ENCODE measurements at regions not wholly inside any gene's neighbourhood (a gene's known extent, or its start where the extent isn't known, plus 50 kb on each side); places are given as distances from the start of the nearest gene placed in this dataset.

DNA sequence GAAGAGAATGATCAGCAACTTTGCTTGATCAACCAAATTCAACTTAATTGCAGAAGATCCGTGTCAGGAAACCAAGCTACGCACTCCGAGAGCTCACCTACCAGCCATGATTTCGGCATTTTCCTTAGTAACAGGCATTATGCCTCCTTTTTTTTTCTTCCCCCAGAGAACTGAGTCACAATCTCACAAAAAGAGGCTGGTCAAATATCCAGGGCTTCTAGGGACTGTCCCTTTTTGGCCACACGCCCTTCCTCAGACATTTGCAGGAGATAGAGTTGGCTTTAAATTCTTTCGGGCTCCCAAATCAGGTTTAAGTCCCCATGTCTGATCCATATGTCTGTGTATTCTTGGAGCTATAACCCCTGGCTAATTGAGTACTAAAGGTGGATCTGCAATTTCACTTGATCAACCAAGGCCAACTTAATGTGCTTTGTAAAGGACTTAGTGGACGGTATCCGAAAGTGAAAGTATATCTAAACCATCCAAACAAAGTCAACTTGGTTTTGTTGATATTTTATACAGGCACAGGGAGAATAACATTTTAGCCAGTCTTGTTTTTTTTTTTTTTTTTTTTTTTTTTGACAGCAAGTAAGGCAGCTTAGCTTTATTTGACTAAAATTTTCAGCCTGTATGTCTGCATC is 100.8 kb upstream of the TBCA start:
- intact Hi-C loops (cut with micrococcal nuclease), result no loop called here
- Mint-ChIP-seq H3K36me3 (ENCODE audit: low read depth) (no peaks in the 10 kb centered on the region), H3K4me1 (ENCODE audit: low read depth) (peaks cover 16% of the 10 kb centered on the region), H3K4me3 (no peak overlapping the region), H3K9me3 (no peaks in the 10 kb centered on the region), H3K27ac (no peak overlapping the region), H3K27me3 (ENCODE audit: low read depth) (no peaks in the 10 kb centered on the region)
- no peak for DNase-seq
- CTCF ChIA-PET, result no interaction called here

DNA sequence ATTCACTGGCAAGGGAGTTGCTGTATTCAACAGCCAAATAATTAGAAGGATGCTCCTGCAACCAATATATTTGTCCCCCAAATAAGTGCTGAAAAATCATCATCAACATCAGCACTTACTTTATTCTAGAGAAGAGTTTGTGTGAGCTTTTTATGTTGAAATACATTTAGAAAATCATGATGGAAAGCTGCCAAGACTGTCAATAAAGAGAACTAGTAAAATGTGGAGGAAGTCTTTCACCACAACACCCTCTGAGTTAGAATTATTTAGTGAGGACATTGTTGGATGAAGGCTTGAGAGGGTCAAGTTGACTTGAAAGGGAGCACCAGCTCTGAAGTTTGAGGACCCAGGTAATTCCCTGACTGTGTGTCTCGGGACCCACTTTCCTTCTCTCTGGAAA is 100.2 kb upstream of the TBCA start:
- no peaks in the 10 kb centered on the region for H3K27me3 Mint-ChIP-seq (ENCODE audit: low read depth)
- DNase-seq, result no peak
- no peak overlapping the region for H3K4me3 Mint-ChIP-seq
- H3K27ac Mint-ChIP-seq, result no peak overlapping the region
- intact Hi-C loops (cut with micrococcal nuclease), result no loop called here
- H3K36me3 Mint-ChIP-seq (ENCODE audit: low read depth), result no peaks in the 10 kb centered on the region
- no peaks in the 10 kb centered on the region for H3K9me3 Mint-ChIP-seq
- CTCF ChIA-PET, result no interaction called here
- peaks cover 9% of the 10 kb centered on the region for H3K4me1 Mint-ChIP-seq (ENCODE audit: low read depth)

DNA sequence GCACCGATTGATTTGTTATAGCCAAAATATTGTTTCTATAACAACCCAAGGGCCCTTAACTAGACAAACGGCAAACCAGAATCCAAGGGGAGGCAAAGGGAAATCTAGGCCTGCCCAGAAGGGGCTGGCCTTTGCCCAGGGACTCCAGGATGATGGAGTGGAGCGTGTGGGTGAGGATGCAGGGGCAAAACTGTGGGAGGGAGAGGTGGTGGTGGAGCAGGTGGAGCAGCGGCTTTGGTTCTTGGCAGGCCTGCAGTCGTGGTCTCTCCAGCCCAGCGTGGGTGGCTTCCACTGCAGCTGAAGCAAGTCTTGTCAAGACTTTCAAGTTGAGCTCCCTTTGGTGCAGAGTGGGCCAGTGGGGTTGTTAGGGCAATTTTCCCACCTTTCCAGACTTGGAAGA is 98.6 kb upstream of the TBCA start:
- CTCF ChIA-PET, result no interaction called here
- no peaks in the 10 kb centered on the region for H3K36me3 Mint-ChIP-seq (ENCODE audit: low read depth)
- DNase-seq, result no peak
- intact Hi-C loops (cut with micrococcal nuclease), result no loop called here
- H3K9me3 Mint-ChIP-seq, result no peaks in the 10 kb centered on the region
- H3K27me3 Mint-ChIP-seq (ENCODE audit: low read depth), result no peaks in the 10 kb centered on the region
- H3K4me3 Mint-ChIP-seq, result no peak overlapping the region
- H3K4me1 Mint-ChIP-seq (ENCODE audit: low read depth), result no peaks in the 10 kb centered on the region
- no peak overlapping the region for H3K27ac Mint-ChIP-seq

DNA sequence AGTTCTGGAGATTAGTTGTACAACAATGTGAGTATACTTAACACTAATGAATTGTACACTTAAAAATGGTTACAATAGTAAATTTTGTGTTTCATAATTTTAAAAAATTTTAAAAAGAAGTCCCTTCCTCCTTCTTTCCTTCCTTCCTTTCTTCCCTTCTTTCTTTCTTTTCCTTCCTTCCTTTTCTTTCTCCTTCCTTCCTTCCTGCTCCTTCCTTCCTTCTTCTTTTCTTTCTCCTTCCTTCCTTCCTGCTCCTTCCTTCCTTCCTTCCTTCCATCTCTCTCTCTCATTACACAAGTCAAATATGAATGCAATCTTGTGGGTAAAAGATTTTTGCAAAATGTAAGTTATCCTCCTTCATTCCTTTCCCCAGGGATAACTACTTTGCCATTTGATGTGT is 97.1 kb upstream of the TBCA start:
- DNase-seq, result no peak
- H3K36me3 Mint-ChIP-seq (ENCODE audit: low read depth), result no peaks in the 10 kb centered on the region
- intact Hi-C loops (cut with micrococcal nuclease), result no loop called here
- H3K4me1 Mint-ChIP-seq (ENCODE audit: low read depth), result no peaks in the 10 kb centered on the region
- H3K27ac Mint-ChIP-seq, result no peak overlapping the region
- H3K27me3 Mint-ChIP-seq (ENCODE audit: low read depth), result no peaks in the 10 kb centered on the region
- no peaks in the 10 kb centered on the region for H3K9me3 Mint-ChIP-seq
- H3K4me3 Mint-ChIP-seq, result no peak overlapping the region
- CTCF ChIA-PET, result no interaction called here

DNA sequence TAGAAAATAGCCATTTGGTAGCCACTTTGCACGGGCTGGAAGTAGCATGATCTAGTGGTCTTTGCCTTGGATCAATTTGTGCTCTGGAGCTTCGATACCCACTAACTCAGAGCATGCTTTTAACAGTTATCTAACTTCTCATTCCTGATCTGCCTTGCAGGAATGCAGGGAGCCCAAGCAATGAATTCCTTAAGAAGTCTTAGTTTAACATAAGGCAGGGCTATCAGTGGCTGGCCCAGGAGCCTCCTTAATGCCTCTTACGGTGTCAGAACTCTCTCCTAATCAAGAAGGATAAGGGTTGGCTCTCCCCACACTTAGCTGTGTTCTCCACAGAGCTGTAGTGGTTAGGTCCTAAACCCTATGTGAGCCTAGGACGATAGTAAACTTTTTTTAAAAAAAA is 95.8 kb upstream of the TBCA start:
- no peaks in the 10 kb centered on the region for H3K4me1 Mint-ChIP-seq (ENCODE audit: low read depth)
- no peak overlapping the region for H3K4me3 Mint-ChIP-seq
- intact Hi-C loops (cut with micrococcal nuclease), result no loop called here
- H3K36me3 Mint-ChIP-seq (ENCODE audit: low read depth), result no peaks in the 10 kb centered on the region
- no peak for DNase-seq
- no peaks in the 10 kb centered on the region for H3K9me3 Mint-ChIP-seq
- CTCF ChIA-PET, result interaction anchor here (1.0 kb wide), 1 partner anchor 26 kb away, joined by 3 read pairs; no protein-coding TSS in a partner anchor
- H3K27me3 Mint-ChIP-seq (ENCODE audit: low read depth), result no peaks in the 10 kb centered on the region
- no peak overlapping the region for H3K27ac Mint-ChIP-seq

DNA sequence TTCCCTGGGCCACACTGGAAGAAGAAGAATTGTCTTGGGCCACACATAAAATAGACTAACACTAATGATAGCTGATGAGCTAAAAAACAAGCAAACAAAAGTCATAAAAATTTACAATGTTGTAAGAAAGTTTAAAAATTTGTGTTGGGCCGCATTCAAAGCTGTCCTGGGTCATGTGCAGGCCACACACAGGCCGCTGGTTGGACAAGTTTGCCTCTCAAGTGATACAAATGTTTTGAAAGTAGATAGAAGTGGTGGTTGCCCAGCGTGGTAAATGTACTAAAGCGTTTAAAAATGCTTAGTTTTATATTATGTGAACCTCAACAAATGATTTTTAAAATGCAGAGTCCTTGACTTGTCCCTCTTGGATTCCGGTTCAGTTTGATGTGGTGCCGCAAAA is 94.9 kb upstream of the TBCA start:
- H3K36me3 Mint-ChIP-seq (ENCODE audit: low read depth), result no peaks in the 10 kb centered on the region
- CTCF ChIA-PET, result no interaction called here
- no peak overlapping the region for H3K4me3 Mint-ChIP-seq
- H3K27ac Mint-ChIP-seq, result no peak overlapping the region
- no peaks in the 10 kb centered on the region for H3K9me3 Mint-ChIP-seq
- intact Hi-C loops (cut with micrococcal nuclease), result no loop called here
- DNase-seq, result no peak
- no peaks in the 10 kb centered on the region for H3K4me1 Mint-ChIP-seq (ENCODE audit: low read depth)
- no peaks in the 10 kb centered on the region for H3K27me3 Mint-ChIP-seq (ENCODE audit: low read depth)

DNA sequence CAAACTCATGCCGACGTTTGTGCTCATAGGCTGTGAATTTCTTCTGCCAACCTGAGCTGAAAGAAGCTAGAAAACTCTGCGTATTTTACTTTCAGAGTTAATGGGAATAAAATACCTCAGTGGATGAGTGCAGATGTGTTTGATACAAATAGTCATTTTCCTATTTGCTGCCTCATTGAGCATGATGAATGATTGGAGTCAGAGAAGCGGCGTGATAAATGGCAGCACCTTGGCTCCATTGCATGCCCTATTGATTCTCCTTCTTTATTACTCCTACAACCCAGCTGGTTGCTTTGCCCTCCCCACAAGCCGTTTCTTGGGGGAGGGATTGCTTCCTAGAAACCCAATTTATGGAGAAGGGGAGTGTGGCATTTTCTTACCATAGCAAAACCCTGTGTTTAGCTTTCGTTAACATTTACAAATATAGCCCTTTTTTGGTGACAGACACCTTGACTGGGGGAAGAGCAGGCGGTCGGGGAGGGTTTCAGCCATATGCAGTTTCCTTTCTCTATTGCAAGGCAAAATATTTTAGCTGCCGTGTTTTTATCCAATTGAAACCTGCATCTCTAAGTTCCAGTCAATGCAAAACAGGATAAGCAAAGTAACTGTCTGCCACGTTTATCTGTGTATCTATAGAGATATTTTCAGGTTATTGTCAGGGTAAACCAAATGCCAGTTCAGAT is 93.1 kb upstream of the TBCA start:
- DNase-seq, result no peak
- Mint-ChIP-seq H3K27ac (no peak overlapping the region), H3K9me3 (no peaks in the 10 kb centered on the region), H3K27me3 (ENCODE audit: low read depth) (no peaks in the 10 kb centered on the region), H3K36me3 (ENCODE audit: low read depth) (no peaks in the 10 kb centered on the region), H3K4me1 (ENCODE audit: low read depth) (no peaks in the 10 kb centered on the region), H3K4me3 (no peak overlapping the region)
- intact Hi-C loops (cut with micrococcal nuclease), result loop anchor here (5.0 kb wide), 1 partner anchor 398 kb away; no protein-coding TSS in a partner anchor
- CTCF ChIA-PET, result interaction anchor here (1.8 kb wide), 1 partner anchor 9 kb away, joined by 6 read pairs; no protein-coding TSS in a partner anchor

DNA sequence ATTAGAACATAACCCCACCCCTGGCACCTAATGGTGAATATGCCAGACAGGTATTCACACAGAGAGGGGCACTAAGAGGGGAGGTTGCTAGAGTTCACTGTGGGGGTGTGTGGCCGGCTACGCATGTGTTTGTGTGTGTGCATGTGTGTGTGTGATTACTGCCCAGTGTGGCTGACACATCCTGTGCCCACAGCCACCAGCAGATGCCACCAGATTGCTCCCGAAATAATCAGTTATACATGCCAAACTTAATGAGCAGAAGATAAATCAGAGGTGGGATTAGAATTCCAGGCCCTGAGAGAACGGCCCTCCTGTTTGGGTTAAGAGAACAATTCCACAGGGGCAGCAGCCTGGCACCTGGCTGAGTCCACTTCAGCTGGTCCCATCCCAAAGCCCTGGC is 91.8 kb upstream of the TBCA start:
- CTCF ChIA-PET, result interaction anchor here (0.6 to 1.8 kb wide), 2 partner anchors 10 to 15 kb away, joined by 4 to 6 read pairs; no protein-coding TSS in a partner anchor
- no peak overlapping the region for H3K4me3 Mint-ChIP-seq
- intact Hi-C loops (cut with micrococcal nuclease), result loop anchor here (1.0 to 5.0 kb wide), 2 partner anchors 140 to 399 kb away; no protein-coding TSS in a partner anchor

DNA sequence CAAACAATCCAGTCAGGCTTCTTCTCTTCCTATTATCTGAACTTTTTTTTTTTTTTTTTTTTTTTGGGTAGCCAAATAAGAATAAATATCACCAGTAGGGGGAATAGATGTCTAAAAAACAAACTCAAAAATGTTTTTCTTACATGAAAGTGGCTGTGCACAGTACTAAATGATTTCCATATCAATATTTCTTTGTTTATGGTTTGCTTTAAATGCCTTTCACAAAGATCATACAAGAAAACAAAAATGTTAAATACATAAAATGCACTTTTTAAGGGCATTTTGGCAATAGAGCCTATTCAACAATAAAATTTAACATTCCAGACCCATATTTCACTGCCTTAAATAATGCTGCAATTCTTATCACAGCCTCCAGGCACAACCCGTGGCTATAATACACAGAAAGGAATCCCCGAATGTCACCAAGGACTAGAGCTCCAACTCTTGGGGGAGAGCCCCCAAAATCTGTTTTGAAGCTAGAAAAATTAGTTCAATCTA is 91.1 kb upstream of the TBCA start:
- intact Hi-C loops (cut with micrococcal nuclease), result loop anchor here (1.0 to 5.0 kb wide), 2 partner anchors 141 to 400 kb away; no protein-coding TSS in a partner anchor
- Mint-ChIP-seq H3K4me1 (ENCODE audit: low read depth) (no peaks in the 10 kb centered on the region), H3K27ac (no peak overlapping the region), H3K9me3 (no peaks in the 10 kb centered on the region), H3K27me3 (ENCODE audit: low read depth) (no peaks in the 10 kb centered on the region), H3K4me3 (no peak overlapping the region), H3K36me3 (ENCODE audit: low read depth) (no peaks in the 10 kb centered on the region)
- CTCF ChIA-PET, result interaction anchor here (0.6 kb wide), 1 partner anchor 15 kb away, joined by 4 read pairs; no protein-coding TSS in a partner anchor
- no peak for DNase-seq

More for the DNA sequence above, 91.8 kb upstream of the TBCA start:
- Mint-ChIP-seq H3K27ac (no peak overlapping the region), H3K36me3 (ENCODE audit: low read depth) (no peaks in the 10 kb centered on the region), H3K4me1 (ENCODE audit: low read depth) (no peaks in the 10 kb centered on the region), H3K27me3 (ENCODE audit: low read depth) (no peaks in the 10 kb centered on the region), H3K9me3 (no peaks in the 10 kb centered on the region)
- DNase-seq, result no peak

DNA sequence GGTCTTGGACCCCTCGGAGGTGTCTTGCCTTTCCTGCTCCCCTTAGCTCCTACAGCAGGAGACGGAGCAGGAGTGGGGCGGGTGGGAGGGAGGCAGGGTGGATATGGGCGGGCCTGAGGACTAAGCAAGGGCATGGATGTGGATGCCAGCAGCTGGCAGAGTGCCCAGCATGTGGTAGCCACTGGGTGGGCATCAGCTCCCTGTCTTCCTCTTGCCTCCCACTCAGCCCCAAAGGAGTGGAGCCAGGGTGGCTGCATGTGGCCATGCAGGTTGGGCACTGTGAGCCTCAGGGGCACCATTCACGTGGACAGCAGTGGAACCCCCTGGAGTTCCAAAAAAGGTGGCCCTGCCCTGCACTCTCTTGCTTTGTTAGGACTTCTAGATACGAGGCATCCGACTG is 90.1 kb upstream of the TBCA start:
- Mint-ChIP-seq H3K9me3 (no peaks in the 10 kb centered on the region), H3K36me3 (ENCODE audit: low read depth) (no peaks in the 10 kb centered on the region), H3K27me3 (ENCODE audit: low read depth) (no peaks in the 10 kb centered on the region), H3K4me3 (no peak overlapping the region), H3K4me1 (ENCODE audit: low read depth) (no peaks in the 10 kb centered on the region), H3K27ac (no peak overlapping the region)
- intact Hi-C loops (cut with micrococcal nuclease), result loop anchor here (5.0 kb wide), 1 partner anchor 401 kb away; no protein-coding TSS in a partner anchor
- CTCF ChIA-PET, result no interaction called here
- DNase-seq, result no peak

DNA sequence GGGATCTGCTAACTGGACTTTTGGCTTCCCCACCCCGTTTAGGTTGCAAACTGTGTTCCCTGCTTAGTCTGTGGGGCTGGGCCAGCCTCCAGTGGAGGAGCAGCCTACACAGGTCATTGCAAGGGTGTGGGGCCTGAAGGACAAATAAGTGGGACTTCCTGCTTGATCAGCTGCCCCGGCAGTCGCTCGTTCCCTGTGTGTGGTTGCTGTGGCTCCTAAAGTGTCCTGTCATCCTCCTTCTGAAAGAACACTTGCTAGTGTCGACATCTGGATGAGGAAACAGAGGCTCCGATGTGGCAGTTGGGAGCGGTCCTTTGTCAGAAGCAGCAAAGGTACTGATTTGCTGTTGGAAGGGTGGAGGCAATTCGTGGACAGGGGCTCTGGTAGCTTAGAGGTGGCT is 88.9 kb upstream of the TBCA start:
- CTCF ChIA-PET, result no interaction called here
- H3K9me3 Mint-ChIP-seq, result no peaks in the 10 kb centered on the region
- H3K27ac Mint-ChIP-seq, result no peak overlapping the region
- H3K36me3 Mint-ChIP-seq (ENCODE audit: low read depth), result no peaks in the 10 kb centered on the region
- H3K4me3 Mint-ChIP-seq, result no peak overlapping the region
- intact Hi-C loops (cut with micrococcal nuclease), result loop anchor here (5.0 kb wide), 2 partner anchors 347 to 402 kb away; no protein-coding TSS in a partner anchor
- H3K27me3 Mint-ChIP-seq (ENCODE audit: low read depth), result no peaks in the 10 kb centered on the region
- no peaks in the 10 kb centered on the region for H3K4me1 Mint-ChIP-seq (ENCODE audit: low read depth)
- DNase-seq, result no peak

DNA sequence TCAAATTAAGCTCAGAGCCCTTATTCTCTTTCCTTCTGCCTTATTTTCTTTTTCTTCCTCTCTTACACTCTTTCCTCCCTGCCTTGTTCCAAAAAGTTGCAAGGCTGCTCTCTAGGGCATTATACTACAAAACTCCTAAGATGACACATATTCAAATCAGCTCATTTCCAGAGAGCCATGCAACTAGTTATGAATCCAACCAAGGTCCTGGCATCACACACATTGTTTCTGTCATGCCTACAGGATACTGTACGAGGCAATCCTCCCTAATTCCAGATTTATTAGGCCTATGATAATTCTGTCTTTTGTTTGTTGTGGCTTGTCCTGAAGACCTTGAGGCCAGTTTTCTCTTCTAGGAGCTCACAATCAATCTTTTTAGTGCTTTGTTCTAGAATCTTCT is 87.0 kb upstream of the TBCA start:
- intact Hi-C loops (cut with micrococcal nuclease), result loop anchor here (5.0 kb wide), 1 partner anchor 349 kb away; no protein-coding TSS in a partner anchor
- no peaks in the 10 kb centered on the region for H3K4me1 Mint-ChIP-seq (ENCODE audit: low read depth)
- H3K4me3 Mint-ChIP-seq, result no peak overlapping the region
- DNase-seq, result no peak
- H3K27ac Mint-ChIP-seq, result no peak overlapping the region
- CTCF ChIA-PET, result no interaction called here
- H3K36me3 Mint-ChIP-seq (ENCODE audit: low read depth), result no peaks in the 10 kb centered on the region
- no peaks in the 10 kb centered on the region for H3K27me3 Mint-ChIP-seq (ENCODE audit: low read depth)
- H3K9me3 Mint-ChIP-seq, result no peaks in the 10 kb centered on the region

DNA sequence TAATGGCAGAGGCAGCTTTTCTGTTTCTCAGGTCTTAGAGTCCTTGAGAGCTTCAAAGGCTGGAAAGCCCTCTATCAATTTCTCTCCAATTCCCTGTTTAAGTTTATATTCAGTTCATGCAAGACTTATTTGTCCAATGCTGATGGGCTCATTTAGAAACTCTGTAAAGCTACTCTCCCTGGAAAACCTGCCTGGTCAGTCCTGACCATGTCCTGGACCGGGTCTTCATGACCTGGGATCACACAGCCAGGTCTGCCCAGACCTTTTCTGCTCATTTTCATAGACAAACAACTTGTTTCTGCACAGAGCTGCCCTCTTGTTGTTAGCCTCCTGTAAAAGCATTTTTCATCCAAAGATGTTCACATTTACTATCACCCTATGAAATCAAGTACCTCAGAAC is 85.4 kb upstream of the TBCA start:
- no peaks in the 10 kb centered on the region for H3K9me3 Mint-ChIP-seq
- intact Hi-C loops (cut with micrococcal nuclease), result loop anchor here (5.0 kb wide), 1 partner anchor 351 kb away; no protein-coding TSS in a partner anchor
- CTCF ChIA-PET, result no interaction called here
- H3K27me3 Mint-ChIP-seq (ENCODE audit: low read depth), result no peaks in the 10 kb centered on the region
- no peak overlapping the region for H3K27ac Mint-ChIP-seq
- no peak overlapping the region for H3K4me3 Mint-ChIP-seq
- no peak for DNase-seq
- H3K36me3 Mint-ChIP-seq (ENCODE audit: low read depth), result no peaks in the 10 kb centered on the region
- H3K4me1 Mint-ChIP-seq (ENCODE audit: low read depth), result no peaks in the 10 kb centered on the region
